Activated T-cell treated with anti-CD3 and anti-CD28 coated beads, Interleukin-2, amount 50 U/mL, for 48 hours (primary cell): ENCODE measurements at regions not wholly inside any gene's neighbourhood (a gene's known extent, or its start where the extent isn't known, plus 50 kb on each side); places are given as distances from the start of the nearest gene placed in this dataset.
"Not testable (repeated sequence)": the region's sequence is repeated elsewhere in the genome, so short reads cannot be mapped to it uniquely, and the experiment has no call there.

ENCODE experiments used
- DNase-seq, 2 experiments: peaks; one replicate each; pipeline ENCODE4 v3.0.0-alpha.2; 2020

- not testable (repeated sequence) for DNase-seq
Measured at GRCh38 chr4:34506511-34507092, 1737.7 kb downstream of the ARAP2 start.

GRCh38 chr4:34512616-34513015 lies 1731.7 kb downstream of the ARAP2 start:
- no peak for DNase-seq

GRCh38 chr4:34516524-34516923 lies 1727.8 kb downstream of the ARAP2 start:
- DNase-seq: no peak

- no peak for DNase-seq
Measured at GRCh38 chr4:34534916-34535315, 1709.4 kb downstream of the ARAP2 start.

DNA sequence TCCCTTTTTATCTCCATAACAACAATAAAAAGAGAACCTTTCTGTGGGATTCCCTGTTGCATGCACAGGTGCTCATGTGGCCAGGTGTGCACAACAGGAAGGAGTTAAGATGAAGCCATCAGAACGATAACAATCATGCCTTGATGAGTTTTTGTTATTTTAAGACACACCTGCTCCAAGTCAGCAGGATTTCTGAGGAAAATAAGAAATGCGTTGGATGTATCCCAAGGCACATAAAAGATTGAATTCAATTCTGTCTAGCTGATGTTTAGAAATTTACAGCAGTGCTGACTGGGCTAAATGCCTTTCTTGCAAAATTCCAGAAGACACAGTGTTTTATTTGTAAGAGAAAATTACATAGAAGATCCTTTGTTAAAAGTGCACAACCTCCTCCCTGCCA lies 1678.2 kb downstream of the ARAP2 start:
- DNase-seq: no peak

DNA sequence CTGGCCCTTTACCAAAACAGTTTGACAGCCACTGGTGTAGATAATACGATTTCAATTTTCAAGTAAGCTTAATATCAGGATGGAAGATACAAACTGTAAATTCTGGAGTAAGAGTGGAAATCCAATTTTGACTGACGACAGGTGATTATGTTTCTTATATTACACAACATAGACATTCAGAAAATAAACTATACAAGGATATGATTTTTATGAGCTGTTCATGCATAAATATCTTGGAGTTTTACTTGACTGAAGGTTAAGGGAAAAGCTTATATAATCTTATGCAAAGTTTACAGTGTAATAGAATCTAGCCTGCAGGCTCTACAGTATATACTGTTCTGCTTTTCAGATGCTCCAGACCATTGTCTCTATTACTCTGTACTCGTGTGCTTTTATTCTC lies 1672.3 kb downstream of the ARAP2 start:
- DNase-seq: no peak

- DNase-seq: no peak
Measured at GRCh38 chr4:34615315-34615714, 1629.0 kb downstream of the ARAP2 start.

DNA sequence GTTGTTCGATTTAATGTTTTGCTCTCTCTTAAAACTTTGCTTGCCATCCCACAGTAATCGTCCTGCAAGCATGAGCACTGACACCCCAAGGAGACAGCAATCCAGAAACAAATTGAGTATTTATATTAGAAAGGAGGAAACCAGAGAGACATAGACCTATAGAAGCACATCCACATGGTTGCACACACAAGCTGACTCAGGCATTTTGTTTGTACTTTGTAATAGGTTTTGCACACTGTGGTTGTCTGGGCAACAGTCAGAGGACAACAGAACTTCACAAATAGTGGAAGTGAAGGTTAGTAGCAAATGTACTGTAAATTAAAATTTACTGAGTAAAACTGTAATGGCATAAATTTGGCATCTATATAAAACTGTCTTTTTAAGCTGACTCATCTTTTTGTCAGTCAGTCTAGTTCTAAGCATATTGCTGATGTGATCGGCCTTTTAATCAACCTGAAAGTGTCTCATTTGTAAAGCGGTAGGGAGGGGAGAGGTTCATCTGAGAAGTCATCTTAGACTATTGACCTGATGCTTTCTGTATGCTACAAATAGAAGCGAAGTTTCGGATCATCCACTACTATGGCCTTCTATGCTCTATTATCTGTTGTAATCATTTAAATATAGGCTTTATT lies 1624.7 kb downstream of the ARAP2 start:
- DNase-seq: no peak

DNA sequence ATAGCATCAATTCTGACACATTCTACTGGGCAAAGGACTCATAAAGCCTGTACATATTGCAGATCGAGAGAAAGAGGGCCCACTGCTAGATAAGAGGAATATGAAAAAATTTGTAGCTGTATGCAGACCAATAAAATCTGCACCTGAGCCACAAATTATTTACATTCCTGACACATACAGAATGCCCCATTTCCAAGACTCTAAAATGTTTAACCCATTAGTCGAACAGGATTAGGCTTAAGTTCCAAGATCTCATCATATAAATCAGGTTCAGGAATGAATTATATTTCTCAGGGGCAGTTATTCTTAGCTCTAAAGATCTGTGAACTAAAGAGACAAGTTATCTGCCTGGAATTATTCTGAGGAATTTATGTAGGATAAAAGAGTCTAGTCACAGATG lies 1615.8 kb downstream of the ARAP2 start:
- DNase-seq: no peak

DNA sequence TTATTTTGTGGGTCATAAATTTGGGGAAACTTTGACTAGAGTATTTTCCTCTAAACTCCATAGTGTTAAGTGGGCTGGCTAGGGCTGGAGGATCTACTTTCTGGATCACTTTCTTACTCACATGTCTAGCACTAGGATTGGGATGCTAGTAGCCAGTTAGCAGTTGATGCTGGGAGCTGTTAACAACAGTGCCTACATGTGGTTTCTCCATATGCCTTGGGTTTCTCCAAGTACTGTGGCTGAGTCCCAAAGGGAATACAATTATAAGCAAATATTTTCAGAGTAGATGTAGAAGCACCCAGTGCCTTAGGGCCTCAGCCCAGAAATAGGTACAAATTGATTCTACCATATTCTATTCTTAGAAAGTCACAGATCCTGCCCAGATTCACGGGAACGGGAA lies 1614.9 kb downstream of the ARAP2 start:
- DNase-seq: no peak

DNA sequence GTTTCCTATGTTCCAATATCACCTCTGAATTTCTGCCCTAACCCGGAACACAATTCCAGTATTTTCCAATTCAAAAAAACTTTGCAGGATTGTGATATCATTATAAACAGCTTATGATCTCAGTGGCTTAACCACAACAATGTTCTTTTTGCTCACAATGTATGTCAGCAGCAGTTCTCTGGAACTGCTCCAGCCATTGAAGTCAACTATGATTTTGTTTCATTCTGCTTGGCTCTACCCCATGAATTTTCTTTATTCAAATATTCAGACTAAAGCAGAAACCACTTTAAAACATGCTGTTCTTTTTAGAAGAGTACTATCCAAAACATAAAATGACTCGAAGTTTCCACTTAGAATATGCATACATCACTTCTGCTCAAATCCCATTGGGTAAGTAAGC lies 1611.1 kb downstream of the ARAP2 start:
- DNase-seq: no peak

GRCh38 chr4:34636623-34637022 lies 1607.7 kb downstream of the ARAP2 start:
- no peak for DNase-seq

DNA sequence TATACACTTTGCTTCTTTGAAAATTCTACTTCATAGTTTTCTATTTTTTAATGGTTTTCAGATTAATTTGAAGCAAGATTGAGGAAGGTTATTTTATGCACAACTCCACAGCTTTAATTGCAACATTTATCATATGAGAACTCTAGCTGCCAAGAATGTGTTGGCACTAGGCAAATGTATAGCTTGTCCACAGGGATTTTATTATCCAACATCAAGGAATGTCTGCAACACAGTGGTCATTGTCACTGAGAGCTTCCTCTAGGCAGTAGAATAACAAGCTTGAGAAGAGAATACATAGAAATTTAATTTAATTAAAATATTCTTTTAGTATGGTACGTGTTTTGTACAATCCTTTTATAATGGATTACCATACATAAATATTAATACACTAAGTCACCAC lies 1600.8 kb downstream of the ARAP2 start:
- no peak for DNase-seq

DNA sequence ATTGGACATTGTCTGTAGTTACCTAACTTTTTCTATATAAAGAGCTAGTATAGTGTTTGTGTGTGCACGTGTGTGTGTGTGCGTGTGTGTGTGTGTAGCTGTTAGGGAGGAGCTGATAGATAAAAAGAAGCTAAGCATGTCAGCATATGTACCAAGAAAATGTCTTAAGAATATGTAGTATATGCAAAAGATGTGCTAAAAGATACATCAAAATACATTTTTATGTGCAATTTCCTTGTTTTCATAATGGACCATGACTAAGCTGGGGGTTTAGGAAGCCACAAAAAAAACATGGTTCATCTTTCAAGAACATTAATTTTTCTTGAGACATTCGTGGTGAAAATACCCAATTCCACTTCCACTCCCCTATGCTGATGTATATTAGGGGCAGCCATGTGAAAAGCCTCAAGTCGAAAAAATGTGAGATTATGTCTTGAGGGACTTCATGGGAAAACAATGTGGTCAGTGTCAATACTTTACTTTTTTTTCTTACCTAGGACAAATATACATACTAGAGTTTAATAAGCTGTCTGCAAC lies 1599.7 kb downstream of the ARAP2 start:
- DNase-seq: no peak

DNA sequence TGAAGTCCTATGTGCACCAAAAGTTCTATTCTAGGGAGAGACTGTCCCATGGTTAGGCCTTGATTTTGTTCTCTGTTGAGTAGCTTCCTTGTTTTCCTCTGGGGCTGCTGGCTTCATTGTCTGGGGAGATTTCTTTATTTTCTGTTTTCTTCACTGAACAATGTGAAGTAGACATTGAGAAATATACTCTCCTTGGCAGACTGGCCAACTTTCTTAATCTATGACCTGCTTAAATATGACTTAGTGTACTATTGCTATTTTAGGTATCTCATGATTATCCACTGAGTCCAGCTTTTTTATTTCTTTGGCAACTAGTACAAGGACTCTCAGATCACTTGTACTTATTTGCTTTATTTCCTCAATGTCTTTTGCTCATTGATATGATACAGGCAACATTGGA lies 1594.6 kb downstream of the ARAP2 start:
- DNase-seq: no peak

DNA sequence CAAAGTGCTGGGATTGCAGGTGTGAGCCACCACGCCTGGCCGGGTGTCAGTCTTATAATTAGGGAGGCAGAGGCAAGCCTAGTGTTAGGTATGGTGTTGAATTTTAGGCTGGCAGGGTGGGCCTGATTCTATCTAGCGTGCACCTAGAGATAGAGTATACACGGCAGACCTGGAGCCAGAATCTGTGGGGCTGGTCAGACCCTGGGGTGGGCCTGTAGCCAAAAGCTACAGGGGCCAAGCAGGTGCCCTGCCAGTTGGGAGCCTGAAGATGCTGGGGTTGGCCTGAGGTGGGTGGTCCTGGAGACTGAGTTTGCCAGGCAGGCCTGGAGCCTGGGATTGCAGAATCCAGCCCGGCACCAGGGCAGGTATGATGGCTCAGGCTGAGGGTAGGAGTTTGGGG lies 1580.3 kb downstream of the ARAP2 start:
- DNase-seq: no peak

DNA sequence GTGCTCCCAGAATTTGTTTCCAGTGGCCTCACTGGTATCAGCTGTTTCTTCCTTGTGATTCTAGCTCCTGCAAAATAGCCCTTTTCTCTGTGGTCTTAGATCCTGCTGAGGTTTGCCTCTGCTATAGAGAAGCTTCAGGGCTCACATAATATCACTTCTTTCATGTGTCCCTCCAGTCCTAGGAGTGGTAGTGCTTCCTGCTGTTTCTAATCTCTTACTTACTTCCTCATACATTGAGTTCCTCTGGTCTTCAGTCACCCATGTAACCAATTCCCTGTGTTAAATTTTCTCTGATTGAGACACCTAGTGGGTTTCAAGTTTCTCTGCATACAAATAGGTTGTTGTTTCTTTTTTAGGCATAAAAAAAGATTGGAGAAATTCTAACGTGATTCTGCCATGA lies 1567.9 kb downstream of the ARAP2 start:
- no peak for DNase-seq

GRCh38 chr4:34678431-34678830 lies 1565.9 kb downstream of the ARAP2 start:
- no peak for DNase-seq

DNA sequence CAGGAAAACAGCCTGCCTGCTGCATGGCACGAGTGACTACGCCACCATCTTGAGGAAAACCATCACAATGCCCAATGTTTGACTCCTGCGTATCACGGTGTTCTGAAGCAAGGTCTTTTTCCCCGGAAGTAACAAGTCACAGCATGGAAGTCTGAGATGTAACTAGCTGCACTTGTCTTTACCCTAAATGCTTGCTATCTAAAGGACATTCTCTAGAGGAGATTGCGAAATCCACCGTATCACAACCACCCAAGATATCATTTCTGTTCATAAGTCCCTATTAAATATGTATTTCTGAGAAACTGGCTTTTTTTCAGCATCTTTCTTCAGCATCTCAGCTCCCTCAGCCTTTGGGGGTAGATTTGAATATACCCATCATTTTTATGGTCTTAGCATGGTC lies 1565.1 kb downstream of the ARAP2 start:
- no peak for DNase-seq

GRCh38 chr4:34709564-34709963 lies 1534.8 kb downstream of the ARAP2 start:
- no peak for DNase-seq

GRCh38 chr4:34718576-34719245 lies 1525.6 kb downstream of the ARAP2 start:
- no peak for DNase-seq

DNA sequence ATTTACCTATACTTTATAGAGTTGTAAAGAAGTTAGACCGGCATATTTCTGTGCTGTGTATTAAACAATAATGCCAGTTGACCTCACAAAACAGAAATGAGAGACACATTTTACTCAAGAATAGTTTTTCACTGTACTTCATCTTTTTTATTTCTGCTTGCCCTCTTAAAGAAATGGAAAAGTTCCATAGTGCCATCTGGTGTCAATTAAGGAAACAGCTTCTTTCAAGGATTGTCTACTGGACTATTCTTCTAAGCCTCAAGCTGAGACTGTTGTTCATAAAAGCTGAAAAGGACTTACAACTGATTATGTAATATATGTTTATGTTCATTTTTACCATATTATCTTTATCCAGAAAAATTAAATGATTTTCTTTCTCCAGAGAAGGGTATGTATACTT lies 1523.7 kb downstream of the ARAP2 start:
- DNase-seq: no peak

- DNase-seq: no peak
Measured at GRCh38 chr4:34721835-34722234, 1522.5 kb downstream of the ARAP2 start.

DNA sequence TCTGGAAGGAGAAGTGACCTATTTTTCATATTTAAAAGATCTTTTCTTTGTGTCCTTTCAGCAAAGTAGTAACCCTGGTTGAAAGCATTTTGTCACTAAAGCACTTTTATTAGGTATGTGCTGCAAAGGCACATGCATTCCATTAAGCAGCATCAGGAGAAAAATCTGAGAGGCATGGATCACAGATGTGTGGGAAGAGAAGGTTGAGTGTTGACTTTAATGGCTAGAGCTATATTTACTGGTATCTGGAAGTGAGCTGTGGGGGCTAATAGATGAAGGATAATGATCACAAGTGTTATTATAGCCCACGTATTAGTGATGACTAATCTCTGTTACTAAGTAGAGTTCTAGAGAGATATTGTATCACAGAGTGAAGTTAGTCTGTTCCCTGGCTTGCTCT lies 1520.7 kb downstream of the ARAP2 start:
- no peak for DNase-seq
